Body of pancreas (tissue), 4 donors: ENCODE measurements at regions not wholly inside any gene's neighbourhood (a gene's known extent, or its start where the extent isn't known, plus 50 kb on each side); places are given as distances from the start of the nearest gene placed in this dataset.

ENCODE experiments used
- ATAC-seq: fragments of 150-250 bp; one replicate; pipeline ENCODE4 v1.9.1; 2016
- DNase-seq, 4 donors: peaks; one replicate each; pipeline ENCODE4 v3.0.0-alpha.2; 2019
- H3K27ac ChIP-seq, 4 donors: fragments of 200-600 bp; sonication (generic); 1 replicate in 3 of 4; 2 replicates in 1 of 4; pipeline versions ENCODE4 v1.5.1 to v1.6.1; 2016 to 2019; ENCODE audit warnings: mild to moderate bottlenecking in 1 of 4, mixed read lengths in 1 of 4, moderate library complexity in 1 of 4
- H3K27me3 ChIP-seq, 2 donors: fragments of 200-600 bp; sonication (generic); one replicate each; pipeline ENCODE4 v1.6.0; 2016; ENCODE audit warnings: mild to moderate bottlenecking in 1 of 2
- H3K36me3 ChIP-seq, 2 donors: fragments of 200-600 bp; sonication (generic); replicated peaks in 1 of 2; 2 replicates each; pipeline ENCODE4 v1.5.1; 2016; ENCODE audit warnings: low read depth in 2 of 2; ENCODE audit not compliant: insufficient read depth in 1 of 2
- H3K4me1 ChIP-seq: fragments of 200-600 bp; sonication (generic); one replicate; pipeline ENCODE4 v1.6.0; 2016
- H3K4me3 ChIP-seq, 2 donors: fragments of 200-600 bp; sonication (generic); 1 replicate in 1 of 2; 2 replicates in 1 of 2; pipeline ENCODE4 v1.5.1; 2016 to 2019
- H3K9me3 ChIP-seq, 3 donors: fragments of 200-600 bp; sonication (generic); 1 replicate in 2 of 3; 2 replicates in 1 of 3; pipeline ENCODE4 v1.5.1; 2016
- CTCF ChIP-seq, 7 experiments: fragments of 450-650 bp in 4 of 7; fragments of 200-600 bp in 3 of 7; sonication (generic) in 3 of 7; IDR thresholded peaks; one replicate each; pipeline ENCODE4 v1.5.1; 2016 to 2019; ENCODE audit warnings: antibody characterized with exemption in 7 of 7
- POLR2A ChIP-seq, 3 donors: fragments of 450-650 bp; IDR thresholded peaks; one replicate each; pipeline ENCODE4 v1.6.1; 2016; ENCODE audit warnings: antibody characterized with exemption in 3 of 3, mild to moderate bottlenecking in 2 of 3
- WGBS, 2 donors: methylation state at CpG; one replicate each; pipeline ENCODE4 v1.1.5; 2017; 5-methylcytosine and 5-hydroxymethylcytosine counted together
- intact Hi-C: fragments of 100-400 bp; cut with DNase I; formaldehyde crosslinking; loops from one replicate; pipeline ENCODE4 v1.15.1; 2023

GRCh38 chr6:51533962-51534361 lies 553.5 kb downstream of the PKHD1 start:
- TF ChIP-seq POLR2A (IDR thresholded peaks at IDR 0.05): no peak
- TF ChIP-seq CTCF (IDR thresholded peaks at IDR 0.05): no peak
- Histone ChIP-seq H3K36me3 (no peaks in the 10 kb centered on the region), H3K4me1 (no peaks in the 10 kb centered on the region), H3K27me3 (no peaks in the 10 kb centered on the region), H3K4me3 (no peak overlapping the region), H3K27ac (no peak overlapping the region), H3K9me3 (no peaks in the 10 kb centered on the region)
- ATAC-seq (no peak), DNase-seq (no peak)
- WGBS, 2 donors: 34 to 39% methylated on average over 3 of the region's 3 CpGs
- intact Hi-C loops: no loop called here

GRCh38 chr6:51535327-51535726 lies 552.1 kb downstream of the PKHD1 start:
- no peaks in the 10 kb centered on the region for H3K9me3 ChIP-seq
- no peak for DNase-seq
- no peaks in the 10 kb centered on the region for H3K27me3 ChIP-seq
- intact Hi-C loops: no loop called here
- H3K4me3 ChIP-seq: no peak overlapping the region
- no peaks in the 10 kb centered on the region for H3K36me3 ChIP-seq
- no peaks in the 10 kb centered on the region for H3K4me1 ChIP-seq
- WGBS, 2 donors: 44 to 45% methylated on average over 1 of the region's 1 CpG
- ATAC-seq: no peak
- H3K27ac ChIP-seq: no peak overlapping the region
- TF ChIP-seq CTCF (IDR thresholded peaks at IDR 0.05) (no peak), POLR2A (IDR thresholded peaks at IDR 0.05) (no peak)

GRCh38 chr6:51536728-51537127 lies 550.7 kb downstream of the PKHD1 start:
- Histone ChIP-seq H3K9me3 (no peaks in the 10 kb centered on the region), H3K27me3 (no peaks in the 10 kb centered on the region), H3K4me1 (no peaks in the 10 kb centered on the region), H3K36me3 (no peaks in the 10 kb centered on the region), H3K4me3 (no peak overlapping the region), H3K27ac (no peak overlapping the region)
- no peak for ATAC-seq
- intact Hi-C loops: no loop called here
- TF ChIP-seq CTCF (IDR thresholded peaks at IDR 0.05) (no peak), POLR2A (IDR thresholded peaks at IDR 0.05) (no peak)
- WGBS, 2 donors: 60 to 68% methylated on average over 2 of the region's 2 CpGs
- no peak for DNase-seq

- Histone ChIP-seq H3K4me3 (no peak overlapping the region), H3K9me3 (no peaks in the 10 kb centered on the region), H3K4me1 (no peaks in the 10 kb centered on the region), H3K36me3 (no peaks in the 10 kb centered on the region), H3K27me3 (no peaks in the 10 kb centered on the region), H3K27ac (no peak overlapping the region)
- peak in 1 of 7 experiments; percentile 11 for TF ChIP-seq CTCF (IDR thresholded peaks at IDR 0.05)
- no peak for TF ChIP-seq POLR2A (IDR thresholded peaks at IDR 0.05)
- intact Hi-C loops: no loop called here
- no peak for ATAC-seq
- WGBS, 2 donors: 16 to 45% methylated on average over 7 of the region's 7 CpGs
- no peak for DNase-seq
Observed at GRCh38 chr6:51541847-51542246, 545.6 kb downstream of the PKHD1 start.

GRCh38 chr6:51542475-51542874 lies 544.9 kb downstream of the PKHD1 start:
- intact Hi-C loops: no loop called here
- no peak for ATAC-seq

More at GRCh38 chr6:51542475-51542874, 544.9 kb downstream of the PKHD1 start:
- no peaks in the 10 kb centered on the region for H3K4me1 ChIP-seq
- H3K4me3 ChIP-seq: no peak overlapping the region
- H3K9me3 ChIP-seq: no peaks in the 10 kb centered on the region
- DNase-seq: no peak
- WGBS, 2 donors: 51 to 64% methylated on average over 4 of the region's 4 CpGs
- H3K27ac ChIP-seq: no peak overlapping the region
- TF ChIP-seq CTCF (IDR thresholded peaks at IDR 0.05): no peak
- TF ChIP-seq POLR2A (IDR thresholded peaks at IDR 0.05): no peak
- H3K27me3 ChIP-seq: no peaks in the 10 kb centered on the region
- no peaks in the 10 kb centered on the region for H3K36me3 ChIP-seq
